Non-pigmented ciliary epithelial cell (primary cell): ENCODE measurements at regions not wholly inside any gene's neighbourhood (a gene's known extent, or its start where the extent isn't known, plus 50 kb on each side); places are given as distances from the start of the nearest gene placed in this dataset.

Source experiments
- DNase-seq: peaks from one replicate; pipeline ENCODE4 v3.0.0-alpha.2; 2010; ENCODE audit warnings: low read depth

GRCh38 chr21:19683492-19683891, 1279.9 kb upstream of the TMPRSS15 start:
- no peak for DNase-seq

DNA sequence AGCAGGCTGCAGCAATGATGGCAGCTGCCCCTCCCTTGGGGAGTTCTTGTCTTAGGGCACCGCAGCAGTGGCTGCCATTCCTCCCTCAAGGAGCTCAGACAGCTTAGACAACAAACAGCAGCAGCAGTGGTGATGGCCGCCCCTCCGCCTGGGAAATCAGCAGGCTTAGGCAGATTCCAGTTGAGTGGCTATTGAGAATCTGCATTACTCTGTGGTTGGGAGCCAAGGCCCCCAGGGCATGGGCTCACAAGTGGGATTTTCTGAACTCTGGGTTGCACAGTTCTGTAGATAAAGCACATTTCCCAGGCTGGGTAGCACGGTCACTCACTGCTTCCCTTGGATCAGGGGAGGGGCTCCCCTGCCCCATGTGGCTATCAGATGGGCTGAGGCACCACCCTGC, 1280.7 kb upstream of the TMPRSS15 start:
- DNase-seq, result no peak

DNA sequence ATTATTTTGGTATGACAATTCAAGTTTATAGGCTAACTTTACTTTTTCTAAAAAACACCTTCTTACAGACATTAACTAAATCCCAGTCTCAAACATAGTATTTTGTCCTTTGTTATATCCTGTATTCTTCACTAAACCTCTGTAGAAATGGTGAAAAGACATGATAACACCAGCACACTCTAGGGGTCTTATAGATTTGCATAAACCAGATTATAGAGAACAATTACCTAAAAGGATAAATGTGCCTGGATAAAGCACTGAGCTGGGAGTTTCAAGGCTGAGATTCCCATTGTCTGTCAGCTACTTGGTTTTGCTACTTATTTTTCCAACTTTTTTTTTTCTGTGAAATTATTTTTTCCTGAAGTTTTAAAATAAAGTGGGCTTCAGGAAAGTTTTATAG, 1288.6 kb upstream of the TMPRSS15 start:
- no peak for DNase-seq

DNA sequence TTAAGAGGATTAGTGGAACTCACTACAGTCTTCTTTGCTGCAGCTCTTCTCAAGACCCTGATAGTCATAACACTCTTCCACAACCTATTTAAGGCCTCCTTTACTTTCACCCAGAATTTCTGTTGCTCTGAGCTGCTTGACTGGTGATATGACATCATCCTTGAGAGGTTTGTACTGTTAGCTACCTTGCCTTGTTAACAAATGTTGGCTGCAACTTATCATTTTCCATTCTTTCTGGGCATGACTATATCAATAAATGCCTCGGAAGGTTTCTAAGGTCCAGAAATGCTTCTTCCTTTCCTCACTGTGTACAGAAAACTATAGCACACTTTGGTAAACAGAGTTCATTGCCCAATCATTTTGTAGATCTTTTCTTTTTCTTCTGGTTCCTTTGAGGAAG, 1292.2 kb upstream of the TMPRSS15 start:
- no peak for DNase-seq

- DNase-seq, result no peak
Observed at GRCh38 chr21:19700476-19700875, 1296.9 kb upstream of the TMPRSS15 start.

GRCh38 chr21:19702726-19703125, 1295.5 kb upstream of the NCAM2 start:
- no peak for DNase-seq

DNA sequence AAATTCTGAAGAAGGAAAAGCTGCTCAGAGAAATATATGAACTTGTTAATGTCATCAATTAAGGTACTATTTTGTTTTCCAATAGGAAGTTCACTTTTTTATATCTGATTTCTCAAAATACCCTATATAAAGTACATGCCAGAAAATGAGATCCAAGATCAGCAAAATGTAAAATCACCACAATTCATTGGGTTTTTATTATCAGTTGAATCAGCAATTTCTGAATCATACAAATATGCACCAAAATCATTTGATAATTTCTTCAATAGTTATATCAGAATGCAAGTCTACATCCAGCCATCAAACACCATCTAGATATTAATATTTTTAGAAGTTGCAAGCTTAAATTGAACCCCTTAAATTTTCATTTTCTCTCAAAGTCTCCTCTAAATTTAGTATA, 1293.4 kb upstream of the NCAM2 start:
- DNase-seq, result no peak

DNA sequence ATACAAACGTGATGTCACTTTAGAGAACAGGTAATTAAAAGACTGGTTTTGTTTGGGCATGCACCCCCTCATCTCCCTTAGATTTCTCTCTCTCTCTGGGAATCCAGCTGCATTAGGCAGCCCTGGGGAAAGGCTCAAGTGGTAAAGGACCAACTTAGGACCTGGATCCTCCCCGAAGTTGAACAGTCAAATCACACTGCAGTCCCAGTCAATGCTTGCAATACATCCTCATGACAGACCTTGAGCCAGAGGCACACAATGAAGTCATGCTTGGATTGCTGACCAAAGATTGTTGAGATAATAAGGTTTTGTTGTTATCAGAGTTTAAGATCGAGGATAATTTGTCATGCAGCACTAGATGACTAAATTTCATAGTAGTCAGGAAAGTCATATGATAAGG, 1285.8 kb upstream of the NCAM2 start:
- DNase-seq, result no peak

- no peak for DNase-seq
Observed at GRCh38 chr21:19713313-19713712, 1284.9 kb upstream of the NCAM2 start.

- no peak for DNase-seq
Observed at GRCh38 chr21:19724081-19724480, 1274.1 kb upstream of the NCAM2 start.

GRCh38 chr21:19731251-19731650, 1267.0 kb upstream of the NCAM2 start:
- no peak for DNase-seq

DNA sequence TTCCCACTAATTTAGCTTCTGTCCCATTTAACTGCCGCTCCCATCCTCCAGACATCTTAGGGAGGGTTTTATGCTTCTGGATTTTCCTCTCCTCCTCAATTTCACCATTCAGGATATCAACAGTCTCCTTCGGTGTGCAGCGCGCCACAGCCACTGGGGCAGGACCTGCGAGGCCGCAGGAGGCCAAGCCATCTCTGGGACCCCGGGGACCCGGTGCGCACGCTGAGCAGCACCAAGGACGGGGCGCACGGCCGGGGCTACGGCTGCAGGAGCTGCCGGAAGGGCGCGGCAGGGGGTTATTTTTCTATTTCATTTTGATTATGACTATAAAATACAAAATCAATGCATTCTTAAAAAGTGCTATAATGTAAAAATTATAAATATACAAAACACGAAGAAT, 1238.4 kb upstream of the NCAM2 start:
- no peak for DNase-seq

DNA sequence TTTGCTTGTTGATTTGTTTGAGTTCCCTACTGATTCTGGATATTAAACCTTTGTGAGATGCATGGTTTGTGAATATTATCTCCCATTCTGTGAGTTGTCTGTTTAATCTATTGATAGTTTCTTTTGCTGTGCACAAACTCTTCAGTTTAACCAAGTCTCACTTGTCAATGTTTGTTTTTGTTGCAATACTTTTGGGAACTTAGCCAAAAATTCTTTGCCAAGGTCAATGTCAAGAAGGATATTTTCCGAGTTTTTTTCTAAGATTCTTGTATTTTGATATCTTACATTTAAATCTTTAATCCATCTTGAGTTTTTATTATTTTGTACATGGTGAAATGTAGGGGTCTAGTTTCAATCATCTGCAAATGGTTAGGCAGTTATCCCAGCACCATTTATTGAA, 1230.7 kb upstream of the NCAM2 start:
- no peak for DNase-seq

DNA sequence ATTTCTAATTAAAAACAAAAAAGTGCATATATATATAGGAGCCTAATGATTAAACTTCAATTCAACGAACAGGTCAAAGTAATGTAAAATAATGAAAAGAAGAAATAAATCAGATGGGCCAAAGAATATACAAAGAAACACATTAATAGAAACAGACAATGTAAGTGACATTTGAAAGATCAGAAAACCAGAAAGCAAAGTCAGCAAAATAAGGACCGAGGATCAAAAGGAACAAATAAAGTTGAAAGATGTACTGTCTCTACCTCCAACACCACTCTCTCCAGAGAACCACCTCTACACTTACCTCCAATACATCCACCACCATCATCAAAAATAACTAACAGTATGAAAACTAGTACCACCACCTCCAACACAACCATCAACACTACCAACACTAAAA, 1226.3 kb upstream of the NCAM2 start:
- no peak for DNase-seq

DNA sequence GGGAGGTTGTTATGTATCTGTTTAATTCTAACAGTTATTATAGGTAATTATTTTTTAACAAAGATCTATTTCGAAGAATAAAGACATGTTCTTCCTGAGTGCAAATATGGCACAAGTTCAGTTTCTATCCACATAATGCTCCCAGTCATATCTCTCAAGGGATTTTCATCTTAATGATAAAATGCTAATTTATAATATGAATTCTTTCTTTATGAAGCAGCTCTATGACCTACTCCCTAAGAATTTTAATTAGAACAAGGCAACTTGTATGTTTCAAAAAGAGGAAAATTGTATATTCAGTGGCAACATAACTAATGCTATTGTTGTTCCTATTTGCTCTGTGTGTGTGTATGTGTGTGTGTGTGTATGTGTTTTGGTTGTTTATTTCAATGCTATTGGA, 1222.1 kb upstream of the NCAM2 start:
- no peak for DNase-seq

- no peak for DNase-seq
Observed at GRCh38 chr21:19781881-19782652, 1216.1 kb upstream of the NCAM2 start.

GRCh38 chr21:19785941-19786340, 1212.3 kb upstream of the NCAM2 start:
- no peak for DNase-seq

GRCh38 chr21:19792004-19792403, 1206.2 kb upstream of the NCAM2 start:
- no peak for DNase-seq

DNA sequence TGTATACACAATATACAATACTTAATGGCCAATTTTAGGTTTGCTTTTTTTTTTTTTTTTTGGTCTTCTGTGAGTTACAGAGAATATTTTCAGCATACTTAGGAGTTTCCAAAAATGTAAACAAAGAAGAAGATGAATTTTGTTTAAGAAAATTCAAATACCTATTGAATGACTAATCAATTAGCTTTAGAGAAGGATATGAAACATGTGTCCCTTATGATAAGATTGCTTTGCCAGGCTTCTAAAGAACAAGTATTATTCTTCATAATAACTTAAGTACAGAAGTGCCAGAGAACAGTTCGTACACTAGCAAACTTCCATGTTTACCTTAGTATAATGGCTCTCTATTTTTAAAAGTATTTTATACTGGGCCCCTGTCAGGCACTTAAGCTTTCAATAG, 1191.0 kb upstream of the NCAM2 start:
- DNase-seq, result no peak

DNA sequence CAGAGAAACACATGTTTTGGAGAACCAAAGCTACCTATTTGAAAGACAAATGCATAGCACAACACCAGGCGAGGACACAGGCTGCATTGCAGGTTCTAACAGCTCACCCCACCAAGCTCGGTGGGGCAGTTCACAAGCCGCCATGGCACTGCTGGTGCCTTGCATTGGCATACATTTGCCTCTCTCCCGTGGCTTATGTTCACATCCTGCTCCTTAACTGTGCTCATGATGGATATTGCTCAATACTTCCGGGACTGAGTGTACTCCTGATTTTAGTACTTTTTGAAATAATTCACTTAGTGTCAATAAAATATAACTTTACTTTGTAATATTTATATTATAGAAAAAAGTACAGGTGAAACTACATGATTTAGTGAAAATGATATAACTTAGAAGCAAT, 1187.4 kb upstream of the NCAM2 start:
- DNase-seq, result no peak

DNA sequence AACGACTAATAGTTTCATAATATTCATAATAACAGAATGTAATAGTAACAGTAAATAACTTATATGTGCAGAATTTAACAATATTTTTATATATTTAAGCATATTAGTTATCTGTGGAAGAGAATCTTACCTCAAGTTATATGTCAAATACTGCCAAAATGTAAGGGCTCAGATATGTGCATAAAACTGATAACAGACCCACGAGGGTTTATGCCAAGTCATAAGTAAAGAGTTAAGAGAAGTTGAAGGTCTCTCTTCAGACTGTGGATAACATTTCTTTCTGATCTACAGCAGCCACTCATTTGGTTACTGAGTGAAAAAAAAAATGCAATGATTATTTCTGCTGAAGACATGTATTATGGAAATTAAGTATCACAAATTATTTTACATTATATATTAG, 1167.8 kb upstream of the NCAM2 start:
- DNase-seq, result no peak

- DNase-seq, result no peak
Observed at GRCh38 chr21:19832551-19832950, 1165.7 kb upstream of the NCAM2 start.

GRCh38 chr21:19833082-19833481, 1165.1 kb upstream of the NCAM2 start:
- DNase-seq, result no peak

DNA sequence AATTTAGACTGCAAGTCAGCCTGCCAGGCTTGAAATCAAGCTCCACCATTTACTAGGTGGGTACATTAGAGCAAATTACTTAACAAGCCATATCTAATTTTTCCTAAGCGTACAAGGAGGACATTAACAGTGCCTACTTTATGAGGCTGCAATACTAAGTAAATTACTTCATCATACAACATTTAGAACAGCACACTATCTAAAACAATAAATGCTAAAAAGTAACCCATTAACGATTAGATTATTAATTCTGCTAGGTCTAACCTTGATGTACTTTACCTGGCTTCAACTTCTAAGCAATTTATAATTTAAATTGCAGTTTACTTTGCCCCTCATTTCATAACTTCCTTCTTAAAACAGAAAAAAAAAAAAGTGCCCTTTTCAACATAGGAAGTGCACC, 1155.6 kb upstream of the NCAM2 start:
- no peak for DNase-seq

DNA sequence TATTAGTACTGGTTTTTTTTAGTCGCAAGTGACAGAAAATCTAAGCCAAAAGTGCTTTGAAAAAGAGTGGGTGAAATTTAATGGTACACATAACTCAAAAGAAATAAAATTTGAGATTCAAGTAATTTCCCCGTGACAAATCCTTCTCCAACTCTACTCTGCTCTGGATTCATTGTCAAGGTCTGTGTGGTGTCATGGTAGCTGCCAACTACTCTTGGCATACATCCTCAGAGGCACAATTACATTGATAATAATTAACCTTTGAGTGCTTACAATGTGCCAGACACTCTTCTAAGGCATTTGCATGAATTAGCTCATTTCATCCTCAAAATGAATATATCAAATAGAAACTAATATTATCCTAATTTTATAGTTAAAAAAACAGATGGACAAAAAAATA, 1153.9 kb upstream of the NCAM2 start:
- DNase-seq, result no peak
